SH-SY5Y (cell line): ENCODE measurements at regions not wholly inside any gene's neighbourhood (a gene's known extent, or its start where the extent isn't known, plus 50 kb on each side); places are given as distances from the start of the nearest gene placed in this dataset.

Experiments
- GATA2 ChIP-seq: IDR thresholded peaks from 2 replicates; pipeline ENCODE4 v1.6.1; 2011; ENCODE audit warnings: mild to moderate bottlenecking, low read depth, low read length
- GATA3 ChIP-seq: IDR thresholded peaks from 2 replicates; pipeline ENCODE4 v1.6.1; 2011; ENCODE audit warnings: low read depth, mild to moderate bottlenecking, low read length, moderate library complexity

DNA sequence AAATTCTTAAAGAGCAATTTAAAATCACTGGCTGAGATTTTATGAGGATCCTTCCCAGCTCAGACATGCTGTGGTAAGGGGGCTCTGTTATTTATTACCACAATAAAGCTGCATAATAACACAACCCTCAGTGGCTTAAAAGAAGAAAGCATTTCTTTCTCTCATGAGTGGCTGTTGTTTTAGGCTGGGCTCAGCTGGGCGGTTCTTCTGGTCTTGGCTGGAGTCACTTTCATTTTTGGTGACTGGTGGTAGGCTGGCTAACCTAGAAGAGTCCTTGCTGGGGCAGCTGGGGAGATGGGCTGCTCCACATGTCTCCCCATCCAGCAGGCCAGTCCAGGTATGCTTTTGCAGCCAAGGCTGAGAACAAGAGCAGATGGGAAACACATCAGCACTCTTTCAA is 113.0 kb upstream of the MSX1 start:
- TF ChIP-seq GATA2 (no peak), GATA3 (no peak)
